ENCODE measurements at regions not wholly inside any gene's neighbourhood (a gene's known extent, or its start where the extent isn't known, plus 50 kb on each side); places are given as distances from the start of the nearest gene placed in this dataset.
"Not testable (repeated sequence)": the region's sequence is repeated elsewhere in the genome, so short reads cannot be mapped to it uniquely, and the experiment has no call there.

DNA sequence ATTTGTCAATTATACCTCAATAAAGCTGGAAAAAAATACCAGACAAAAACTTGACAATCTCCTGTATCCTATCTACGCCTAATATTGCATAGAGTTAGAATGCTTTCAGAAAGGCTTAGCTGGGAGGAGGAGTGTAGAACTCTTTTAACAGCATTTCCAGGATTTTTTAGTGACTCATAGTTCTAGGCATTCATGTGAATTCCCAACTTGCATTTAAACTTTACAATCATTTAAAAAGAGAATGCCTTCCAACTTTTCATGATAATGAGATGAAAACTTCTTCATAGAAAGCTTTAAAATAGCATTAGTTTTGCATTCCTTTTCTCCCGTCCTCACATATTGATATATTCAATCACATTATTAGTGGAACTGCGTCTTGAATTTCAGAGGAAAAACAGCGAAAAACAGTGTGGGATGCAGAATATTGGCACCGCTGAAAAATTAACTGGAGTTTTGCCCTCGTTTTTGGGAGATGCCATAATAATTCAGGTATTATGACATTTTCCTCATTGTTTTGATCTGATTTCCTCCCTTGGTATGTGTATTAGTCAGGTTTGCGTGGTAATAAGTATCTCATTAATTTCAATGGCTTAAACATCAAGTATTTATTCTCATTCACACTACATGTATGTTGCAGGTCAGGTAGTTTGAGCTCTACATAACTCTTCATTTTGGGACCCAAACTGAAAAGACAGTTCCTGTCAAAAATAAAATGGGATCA lies 293.2 kb upstream of the FIGN start:
- peak; percentile 49 to 69 (median 54) for DNase-seq

GRCh38 chr2:164024396-164024795 lies 288.6 kb upstream of the FIGN start:
- no peak for DNase-seq

DNA sequence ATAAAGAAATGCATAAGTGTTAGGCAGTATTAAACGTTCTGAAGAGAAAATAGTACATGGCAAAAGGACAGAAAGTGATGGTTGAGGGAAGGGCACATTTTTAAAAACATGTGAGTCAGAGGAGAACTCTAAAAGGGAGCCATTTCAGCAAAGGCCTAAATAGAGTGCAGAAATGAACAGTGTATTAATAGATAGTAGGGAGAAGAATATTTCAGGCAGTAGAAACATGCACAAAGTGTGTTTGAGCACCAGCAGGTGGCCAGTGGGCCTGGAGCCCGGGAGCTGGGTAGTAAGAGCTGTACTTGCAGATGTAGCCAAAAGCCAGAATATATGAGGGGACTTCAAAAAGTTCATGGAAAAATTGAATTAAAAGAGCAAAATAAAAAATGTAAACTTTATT lies 288.1 kb upstream of the FIGN start:
- DNase-seq: peak in 1 of 3 donors; percentile 50

DNA sequence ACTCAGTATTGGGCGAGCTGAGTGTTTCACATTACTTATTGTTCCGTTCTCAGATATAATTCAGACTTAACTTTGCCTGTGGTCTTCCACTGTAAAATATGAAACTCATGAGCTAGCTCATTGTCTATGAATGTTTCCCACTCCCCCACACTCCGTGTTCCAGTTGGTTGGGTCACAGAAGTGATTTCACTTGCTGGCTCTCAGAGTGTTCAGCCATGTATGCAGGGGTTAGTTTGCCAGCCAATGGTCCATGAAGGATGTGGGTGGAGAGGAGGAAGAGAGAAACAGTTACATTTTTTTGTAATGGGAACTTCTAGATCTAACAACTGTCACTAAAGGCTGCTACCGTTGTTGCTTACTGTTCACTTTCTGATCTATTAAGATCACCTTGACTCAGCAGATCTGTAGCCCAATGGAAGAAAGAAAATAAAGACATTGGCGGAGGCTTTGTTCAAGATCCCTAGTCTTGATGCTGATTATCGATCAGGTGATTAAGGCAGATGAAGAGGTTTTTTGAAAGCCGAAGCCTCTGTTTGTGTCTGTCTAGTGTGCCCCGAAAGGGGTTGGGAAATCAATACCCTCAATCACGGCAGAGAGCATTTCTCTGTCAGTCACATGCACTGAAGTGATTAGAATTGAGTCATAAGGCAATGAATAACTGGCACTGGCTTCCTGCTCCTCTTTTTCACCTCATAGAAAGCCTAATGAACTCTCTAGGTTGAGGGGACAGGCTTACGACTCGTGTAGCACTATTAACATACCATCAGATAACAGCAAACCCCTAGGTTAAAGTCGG lies 279.7 kb upstream of the FIGN start:
- DNase-seq: peak in 2 of 3 donors; percentile 10 to 44

DNA sequence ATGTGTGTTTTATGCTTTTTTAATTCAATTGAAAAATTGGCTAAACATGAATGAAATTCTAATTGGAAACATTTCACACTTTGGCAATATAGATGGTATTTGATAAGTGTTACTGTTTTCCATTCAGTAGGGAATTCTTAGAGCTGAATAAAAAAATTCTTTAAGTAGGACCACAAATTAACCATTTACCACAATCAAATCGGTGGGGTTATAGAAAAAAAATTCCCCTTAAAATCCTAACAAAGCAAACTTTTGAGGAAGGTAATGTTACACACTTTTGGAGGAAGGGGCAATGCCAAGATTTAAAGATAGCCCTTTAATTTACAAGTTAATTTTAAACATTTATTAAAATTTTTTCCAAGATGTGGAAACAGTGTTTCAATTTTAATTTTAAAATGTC lies 279.0 kb upstream of the FIGN start:
- no peak for DNase-seq

- peak in 2 of 3 donors; percentile 31 to 37 for DNase-seq
Measured at GRCh38 chr2:164014068-164014731, 278.4 kb upstream of the FIGN start.

GRCh38 chr2:164012581-164012980 lies 276.8 kb upstream of the FIGN start:
- no peak for DNase-seq

GRCh38 chr2:164009756-164010337 lies 274.0 kb upstream of the FIGN start:
- no peak for DNase-seq

DNA sequence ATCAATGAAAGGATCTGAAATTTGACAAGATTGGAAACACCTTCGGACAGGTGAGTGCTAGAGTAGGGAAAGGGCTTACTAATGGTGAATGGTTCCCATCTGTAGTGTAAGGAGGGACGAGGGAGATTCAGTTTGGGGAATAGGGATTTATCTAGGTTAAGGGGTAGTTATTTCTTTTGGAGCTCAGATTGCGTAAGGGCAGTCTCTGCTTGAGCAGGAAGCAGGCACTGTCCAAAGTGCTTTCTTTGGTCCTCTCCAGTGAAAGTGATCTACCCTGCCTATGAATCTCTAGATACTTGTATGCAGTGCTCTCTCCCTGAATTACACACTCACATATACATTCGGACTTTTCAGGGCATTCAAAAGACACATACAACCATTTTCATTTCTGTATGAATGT lies 272.9 kb upstream of the FIGN start:
- no peak for DNase-seq

- no peak for DNase-seq
Measured at GRCh38 chr2:164006704-164007103, 270.9 kb upstream of the FIGN start.

DNA sequence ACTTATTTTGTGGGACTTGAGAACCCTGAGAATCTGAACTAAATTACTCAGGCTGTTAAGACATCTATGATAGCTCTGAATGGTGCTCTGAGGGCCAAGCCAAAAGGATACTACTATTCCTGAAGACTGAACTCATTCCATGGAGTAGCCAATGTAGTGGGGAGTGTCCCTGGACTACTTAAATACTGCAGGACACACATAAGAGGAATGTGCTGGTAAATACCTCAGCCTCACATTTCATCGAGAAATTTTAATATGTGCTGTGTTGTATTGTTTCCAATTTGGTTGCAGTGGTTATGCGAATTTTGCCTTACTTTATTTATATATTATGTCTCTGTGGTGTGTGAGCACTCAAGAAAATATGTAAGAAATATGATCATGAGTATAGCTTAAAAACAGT lies 264.4 kb upstream of the FIGN start:
- peak in 1 of 3 donors; percentile 31 for DNase-seq

DNA sequence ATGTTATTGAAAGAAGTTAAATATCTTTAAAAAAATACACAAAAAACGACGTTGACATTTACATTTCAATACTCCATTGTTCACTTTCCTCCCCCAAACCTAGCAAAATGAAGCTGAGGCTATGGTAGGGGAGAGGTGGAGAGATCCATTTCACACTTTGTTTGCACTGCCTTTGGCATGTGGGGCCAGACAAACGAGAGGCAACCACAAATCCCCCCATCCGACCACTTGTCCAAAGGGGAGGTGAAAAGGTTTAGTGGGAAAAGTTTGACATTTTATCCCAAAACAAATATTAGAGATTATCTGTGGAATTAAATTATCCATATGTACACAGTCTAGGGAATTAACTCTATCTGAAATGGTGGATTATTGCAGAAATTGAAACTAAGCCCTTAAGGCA lies 261.7 kb upstream of the FIGN start:
- no peak for DNase-seq

DNA sequence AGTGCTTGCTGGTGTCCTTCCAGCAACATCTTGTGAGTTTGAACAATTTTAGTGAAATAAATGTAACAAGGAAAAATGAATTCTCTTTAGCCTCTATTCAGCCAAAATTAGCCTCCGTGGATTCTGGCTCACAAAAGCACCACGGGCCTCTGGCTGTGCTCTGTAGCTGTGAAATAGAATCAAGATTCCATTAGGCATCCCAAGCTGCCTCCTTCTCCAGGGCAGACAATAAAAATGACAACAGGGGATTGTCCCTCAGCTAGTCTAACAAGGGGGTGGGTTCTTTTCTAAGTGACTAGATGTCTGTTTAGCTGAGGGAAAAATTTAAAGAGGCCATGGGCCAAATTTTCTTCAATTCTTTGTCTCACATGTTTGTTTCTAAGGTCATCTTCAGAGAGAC lies 254.7 kb upstream of the FIGN start:
- DNase-seq: no peak

GRCh38 chr2:163990101-163990500 lies 254.3 kb upstream of the FIGN start:
- DNase-seq: no peak

DNA sequence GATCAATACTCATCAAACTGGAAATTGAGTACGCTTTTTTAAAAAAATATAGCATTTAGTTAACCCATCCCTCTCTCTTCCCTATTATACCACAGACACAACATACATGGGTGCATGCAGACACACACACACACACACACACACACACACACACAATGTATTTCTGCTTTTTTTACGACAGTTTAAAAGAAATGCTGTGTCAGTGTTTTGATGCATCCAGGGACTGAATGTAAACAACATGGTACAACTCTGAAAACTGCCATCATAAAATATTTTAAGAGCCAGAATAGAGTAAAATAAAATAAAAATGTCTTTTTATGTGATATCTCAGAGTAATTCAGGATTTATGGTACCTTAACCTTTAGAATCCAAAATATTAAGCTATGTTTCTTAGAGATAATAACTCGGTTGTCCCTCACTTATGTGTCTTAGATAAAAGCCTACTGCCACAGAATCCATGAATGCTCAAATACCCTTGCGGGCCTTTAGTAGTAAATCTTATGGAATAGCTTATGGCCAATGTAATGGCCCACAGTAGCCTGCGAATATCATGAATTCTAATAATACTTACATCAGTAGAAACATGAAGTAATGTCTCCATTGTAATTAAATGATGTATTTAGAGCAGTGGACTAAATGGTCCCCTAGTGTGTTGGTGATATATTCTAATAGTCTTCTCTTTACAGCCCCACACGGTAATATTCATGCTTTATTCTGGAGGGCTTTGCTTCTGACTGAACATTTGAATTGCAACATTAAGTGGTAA lies 251.6 kb upstream of the FIGN start:
- DNase-seq: no peak

DNA sequence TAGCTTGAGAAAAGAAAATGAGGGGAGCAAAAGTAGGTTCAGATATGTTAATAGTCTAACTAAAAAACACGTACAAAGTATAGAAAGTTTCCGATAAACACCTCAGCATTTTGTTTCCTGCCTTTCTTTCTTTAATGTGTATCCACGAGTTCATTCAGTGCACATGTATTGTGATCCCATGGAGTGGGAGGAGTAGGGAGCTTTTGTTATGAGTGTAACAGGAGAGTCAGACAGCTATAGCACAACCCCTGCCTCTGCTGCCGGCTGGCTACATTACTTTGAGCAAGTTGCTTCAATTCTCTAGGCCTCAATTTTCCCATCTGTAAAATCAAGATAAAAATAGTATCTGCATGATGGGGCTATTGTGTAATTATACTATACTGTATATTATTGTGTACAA lies 249.2 kb upstream of the FIGN start:
- no peak for DNase-seq

- DNase-seq: no peak
Measured at GRCh38 chr2:163983911-163984310, 248.1 kb upstream of the FIGN start.

GRCh38 chr2:163982938-163983337 lies 247.1 kb upstream of the FIGN start:
- DNase-seq: no peak

DNA sequence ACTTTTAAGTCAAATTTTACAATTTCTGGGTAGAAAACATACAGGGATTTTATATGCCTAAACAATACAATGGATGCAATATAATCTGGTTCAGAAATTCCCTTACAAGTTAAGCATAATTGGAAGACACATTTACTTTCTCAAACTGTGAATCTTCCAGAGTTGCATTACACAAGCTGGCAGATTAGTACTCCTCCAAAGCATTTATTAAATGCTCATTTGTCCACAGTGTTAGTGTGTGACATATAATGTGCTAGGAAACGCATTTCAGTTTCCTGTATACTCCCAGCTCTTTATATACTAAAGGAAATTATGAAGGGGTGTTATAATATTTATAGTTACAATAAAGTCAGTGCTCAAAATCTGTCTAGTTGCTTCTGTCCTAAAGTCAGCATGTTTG lies 239.0 kb upstream of the FIGN start:
- DNase-seq: no peak

DNA sequence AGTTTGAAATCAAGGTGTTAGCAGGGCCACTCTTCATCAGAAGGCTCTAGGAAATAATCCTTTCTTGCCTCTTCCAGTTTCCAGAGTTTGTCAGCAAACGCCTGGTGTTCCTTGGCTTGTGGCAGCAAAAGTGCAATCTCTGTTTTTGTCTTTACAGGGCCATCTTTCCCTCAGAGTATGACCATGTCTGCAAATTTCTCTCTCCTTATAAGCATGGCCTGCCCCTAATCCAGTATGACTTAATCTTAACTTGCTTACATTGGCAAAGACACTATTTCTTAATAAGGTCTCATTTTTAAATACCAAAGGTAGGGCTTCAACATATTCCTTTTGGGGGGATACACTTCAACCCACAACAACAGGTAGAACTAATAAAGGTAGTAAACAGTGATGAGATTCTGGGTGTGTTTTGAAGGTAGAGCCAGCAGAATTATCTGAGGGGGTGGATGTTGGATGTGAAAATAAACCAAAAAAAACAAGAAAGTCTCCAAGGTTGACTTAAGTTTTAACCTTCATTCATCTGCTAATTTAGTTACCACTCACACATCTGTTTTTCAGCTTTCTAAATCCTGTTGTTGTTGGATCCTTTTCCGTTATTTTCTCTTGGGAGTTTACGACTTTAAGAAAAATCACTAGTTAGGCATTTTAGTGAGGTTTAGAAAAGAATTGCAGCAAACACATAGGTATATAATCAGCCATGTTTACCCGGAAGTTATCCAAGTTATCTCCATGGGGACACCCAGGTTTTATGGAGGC lies 234.4 kb upstream of the FIGN start:
- DNase-seq: peak in 2 of 3 donors; percentile 21 to 65

- not testable (repeated sequence) for DNase-seq
Measured at GRCh38 chr2:163964278-163964677, 228.5 kb upstream of the FIGN start.
